SKM-1 treated with dmso at 0.1 percent for 144 hours (cell line): ENCODE measurements at regions not wholly inside any gene's neighbourhood (a gene's known extent, or its start where the extent isn't known, plus 50 kb on each side); places are given as distances from the start of the nearest gene placed in this dataset.
"Not testable (repeated sequence)": the region's sequence is repeated elsewhere in the genome, so short reads cannot be mapped to it uniquely, and the experiment has no call there.

Experiments used
- DNase-seq: peaks from one replicate; lab custom pipeline; 2025; ENCODE audit not compliant: unreplicated experiment; lab: John Stamatoyannopoulos, UW

DNA sequence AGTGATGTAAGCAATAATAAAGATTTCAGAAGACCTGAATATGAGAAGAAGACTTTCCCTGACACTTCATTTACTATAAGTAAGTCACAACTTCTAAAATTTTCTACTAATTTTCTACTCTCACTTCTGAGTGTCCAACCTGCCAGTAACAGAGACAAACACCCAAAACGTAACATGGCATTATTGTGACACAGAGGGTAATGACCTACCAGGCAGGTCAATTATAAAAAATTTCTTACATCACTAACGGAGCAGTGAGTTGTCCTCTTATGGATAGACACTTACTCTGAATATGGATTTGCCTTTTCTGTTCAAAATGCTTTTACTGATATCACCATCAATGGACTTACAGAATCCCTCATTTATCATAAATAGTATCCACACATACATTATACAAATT is 405.9 kb upstream of the MAGEB16 start:
- no peak for DNase-seq

DNA sequence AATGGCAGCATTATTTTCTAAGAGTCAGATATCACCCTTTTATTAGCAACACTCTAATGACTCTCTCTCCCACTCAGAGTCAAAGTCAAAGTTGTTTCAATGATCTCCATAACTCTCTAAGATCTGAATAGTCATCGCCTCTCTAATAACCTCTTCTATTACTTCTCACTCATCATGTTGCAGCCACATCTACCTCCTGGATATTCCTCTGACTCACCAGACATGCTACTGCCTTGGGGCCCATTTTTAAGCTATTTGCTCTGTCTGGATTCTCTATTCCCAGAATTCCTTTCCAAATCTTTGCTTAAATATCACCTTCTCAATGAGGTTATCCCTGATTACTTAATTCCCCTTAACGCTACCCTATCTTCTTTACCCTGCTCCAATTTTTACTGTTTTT is 391.8 kb upstream of the MAGEB16 start:
- no peak for DNase-seq

DNA sequence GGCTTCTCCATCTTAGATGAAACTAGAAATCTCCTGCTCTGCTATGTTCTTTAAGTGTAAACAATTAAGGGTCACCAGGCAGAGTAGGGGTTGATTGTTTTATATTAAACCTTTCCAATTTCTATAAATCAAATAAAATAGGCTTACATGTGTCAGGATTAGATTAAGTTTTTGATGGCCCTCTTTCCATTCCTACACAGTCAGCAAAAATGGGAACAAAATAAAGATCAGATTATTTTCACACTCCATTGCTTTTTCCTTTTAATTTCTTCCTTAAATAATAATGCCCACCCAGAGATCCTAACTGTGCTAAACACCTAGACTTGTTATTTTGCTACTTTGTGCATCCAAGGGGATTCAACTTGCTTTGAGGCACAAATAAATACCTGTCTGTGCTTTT is 381.4 kb upstream of the MAGEB16 start:
- DNase-seq = no peak

DNA sequence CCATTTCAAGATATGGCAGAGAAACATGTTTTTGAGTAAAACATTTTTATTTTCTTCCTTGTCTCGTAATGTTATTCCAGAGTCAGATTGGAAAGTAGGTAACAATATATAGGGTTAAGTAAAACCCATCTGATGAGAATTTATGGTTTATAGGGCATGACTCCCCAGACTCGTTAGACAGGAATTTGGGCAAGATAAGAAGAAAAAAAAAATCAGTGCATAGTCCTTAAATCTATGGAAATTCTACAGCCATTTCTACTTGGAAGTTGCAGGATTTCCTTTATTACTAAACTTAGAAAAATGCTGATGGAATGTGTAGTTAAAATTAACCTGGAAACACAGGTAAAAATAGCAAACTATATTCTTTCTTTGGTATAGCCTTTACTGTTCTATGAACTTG is 366.1 kb upstream of the MAGEB16 start:
- DNase-seq = no peak

DNA sequence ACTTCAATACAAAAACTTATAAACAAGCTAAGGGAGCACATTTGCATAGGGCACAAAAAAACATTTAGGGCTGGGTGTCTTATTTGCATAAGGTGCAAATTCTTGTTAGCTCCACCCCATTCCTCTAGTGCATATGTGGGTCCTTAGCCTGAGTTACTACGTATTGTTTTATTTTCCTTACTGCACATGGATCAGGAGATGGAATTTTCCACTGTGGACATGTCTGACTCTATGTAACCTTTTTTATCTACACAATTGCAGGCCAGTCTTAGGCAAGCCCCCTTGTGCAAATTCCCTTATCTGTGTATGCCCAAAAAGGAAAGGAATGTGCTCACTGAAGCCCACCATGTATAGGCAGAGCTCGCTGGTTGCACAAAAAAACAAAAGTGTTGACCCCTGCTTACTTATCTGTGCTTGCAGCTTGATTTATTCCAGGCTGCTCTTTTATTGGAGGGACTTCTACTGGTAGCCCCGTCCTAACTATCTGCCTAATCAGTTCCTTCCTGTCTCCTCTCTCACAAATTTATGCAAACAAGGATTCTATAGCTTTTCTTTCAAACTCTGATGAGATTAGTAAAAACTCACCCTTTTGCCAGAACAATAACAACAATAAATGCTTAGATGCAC is 359.0 kb upstream of the MAGEB16 start:
- DNase-seq = no peak

DNA sequence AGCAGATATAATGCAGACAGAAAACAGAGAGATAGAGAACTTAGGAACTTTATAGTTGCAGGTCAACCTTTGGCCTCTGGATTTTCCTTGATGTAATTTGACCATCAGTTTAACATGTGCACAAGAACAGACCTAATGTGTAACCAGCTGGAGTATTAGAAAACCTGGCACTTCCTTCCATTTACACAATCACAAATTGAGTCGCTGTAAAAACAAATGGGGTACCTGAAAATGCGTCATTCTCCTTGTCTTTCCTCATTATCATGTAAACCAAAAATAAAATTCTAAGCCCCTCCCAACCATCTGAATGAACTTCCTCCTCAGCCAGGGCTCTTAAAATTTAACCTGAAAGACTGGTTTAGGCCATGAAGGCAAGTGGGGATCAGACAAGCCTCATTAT is 358.4 kb upstream of the MAGEB16 start:
- no peak for DNase-seq

DNA sequence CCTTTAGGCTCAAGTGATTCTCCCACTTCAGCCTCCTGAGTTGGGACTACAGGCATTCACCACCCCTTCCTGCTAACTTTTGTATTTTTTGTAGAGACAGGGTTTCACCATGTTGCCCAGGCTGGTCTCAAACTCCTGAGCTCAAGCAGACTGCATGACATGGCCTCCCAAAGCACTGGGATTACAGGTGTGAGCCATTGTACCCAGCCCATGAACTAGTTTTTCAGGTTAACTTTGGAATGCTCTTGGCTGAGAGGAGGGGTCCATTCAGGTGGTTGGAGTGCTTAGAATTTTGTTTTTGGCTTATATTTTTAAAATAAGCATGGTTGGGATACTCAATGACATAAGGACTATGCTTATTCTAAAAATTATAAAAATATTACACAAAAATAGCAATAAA is 355.7 kb upstream of the MAGEB16 start:
- no peak for DNase-seq

DNA sequence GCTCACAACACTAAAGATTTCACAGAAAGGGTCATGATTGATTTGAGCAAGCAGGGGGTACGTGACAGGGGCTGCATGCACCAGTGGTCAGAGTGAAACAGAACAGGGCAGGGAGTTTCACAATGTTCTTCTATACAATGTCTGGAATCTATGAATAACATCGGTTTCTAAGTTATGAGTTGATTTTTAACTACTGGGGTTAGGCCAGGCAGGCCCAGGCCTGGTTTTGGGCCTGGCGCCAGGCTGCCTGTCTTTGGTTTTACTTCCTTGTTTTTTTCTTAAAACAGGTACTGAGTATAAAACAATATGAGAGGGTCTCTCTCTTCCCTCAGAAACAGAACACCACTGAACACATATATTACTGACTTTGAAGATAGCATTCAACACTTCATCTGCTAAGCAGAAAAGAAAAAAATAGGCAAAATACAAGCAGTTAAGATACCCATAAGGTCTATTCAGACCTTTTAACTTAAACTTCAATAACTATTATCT is 355.0 kb upstream of the MAGEB16 start:
- not testable (repeated sequence) for DNase-seq

DNA sequence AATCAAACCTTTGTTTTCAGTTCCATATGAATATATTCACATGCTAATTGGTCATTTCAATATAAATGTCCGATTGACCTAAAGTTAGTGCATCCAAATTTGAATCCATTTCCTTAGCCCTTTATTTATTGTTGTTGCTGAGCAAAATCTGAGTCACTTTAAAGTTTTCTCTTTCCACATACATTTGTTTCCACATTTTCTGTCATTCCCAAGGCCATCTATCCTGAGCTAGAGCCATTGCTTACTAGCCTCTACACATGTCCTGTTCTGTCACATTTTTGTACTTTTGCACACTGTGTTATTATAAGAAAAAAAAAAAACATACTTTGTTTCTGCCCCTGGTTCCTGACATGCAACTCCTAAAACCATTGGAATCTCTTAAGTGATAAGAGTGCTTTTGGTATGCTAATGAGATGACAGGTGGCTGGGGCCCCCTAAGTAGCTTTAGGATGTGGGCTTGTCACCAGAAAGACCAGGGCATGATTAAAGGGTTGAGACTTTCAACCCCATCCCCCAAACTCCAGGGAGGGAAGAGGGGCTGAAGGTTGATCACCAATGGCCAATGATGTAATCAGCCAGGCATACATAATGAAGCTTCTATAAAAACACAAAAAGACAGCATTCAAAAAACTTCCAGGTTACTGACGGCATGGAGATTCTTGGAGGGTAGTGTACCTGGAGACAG is 353.3 kb upstream of the MAGEB16 start:
- no peak for DNase-seq

DNA sequence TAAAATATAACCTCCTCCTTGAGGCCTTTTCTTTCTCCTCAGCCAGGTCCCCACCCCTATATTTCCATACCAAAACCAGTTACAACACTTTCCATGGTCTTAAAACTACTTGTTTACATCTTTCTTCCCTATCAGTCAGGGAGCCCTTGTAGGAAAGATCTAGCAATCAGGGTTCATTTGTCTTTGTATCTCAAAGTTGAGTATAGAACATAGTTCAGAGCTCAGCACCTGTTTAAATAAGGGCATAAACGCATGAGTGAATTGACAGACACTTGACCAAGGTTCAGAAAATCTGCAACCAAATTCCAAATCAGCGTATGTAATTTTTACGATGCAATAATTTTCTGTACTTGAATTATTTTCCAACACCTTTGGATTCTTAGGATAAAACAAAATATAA is 352.2 kb upstream of the MAGEB16 start:
- no peak for DNase-seq

DNA sequence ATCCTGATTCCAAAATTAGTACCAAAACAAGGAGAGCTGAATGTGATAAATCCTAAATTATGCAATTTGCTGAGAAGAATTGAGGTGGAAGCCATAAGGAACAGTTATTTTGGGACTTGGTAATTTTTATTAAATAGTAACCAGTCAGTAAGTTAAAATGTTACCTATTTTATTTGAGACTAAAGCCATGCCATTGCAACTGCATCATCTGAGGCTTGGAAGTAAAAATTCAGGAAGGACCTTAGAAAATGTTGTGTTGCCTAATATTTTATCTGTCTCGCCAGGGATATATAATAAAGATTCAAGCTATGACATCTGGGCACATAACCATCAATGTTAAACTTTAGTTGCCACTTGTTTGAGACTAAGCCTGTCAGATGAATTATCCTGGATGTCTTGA is 341.3 kb upstream of the MAGEB16 start:
- no peak for DNase-seq

DNA sequence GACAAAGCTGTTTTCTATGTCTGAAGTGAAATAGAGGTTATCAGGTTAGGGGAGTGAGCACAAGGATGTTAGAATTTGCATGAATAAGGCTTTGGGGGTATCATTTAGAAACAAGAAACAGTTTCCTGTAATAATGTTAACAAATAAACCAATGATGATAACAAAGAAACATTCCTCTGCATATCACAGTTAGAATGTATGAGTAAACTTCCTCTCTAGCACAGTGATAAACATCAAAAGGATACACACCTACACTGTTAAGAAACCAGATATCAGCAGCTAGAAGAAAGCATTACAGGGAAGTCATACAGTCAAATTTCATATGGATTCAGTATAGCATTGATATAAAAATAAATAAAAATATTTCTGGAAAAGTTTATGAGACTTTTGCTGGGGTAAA is 340.0 kb upstream of the MAGEB16 start:
- no peak for DNase-seq

DNA sequence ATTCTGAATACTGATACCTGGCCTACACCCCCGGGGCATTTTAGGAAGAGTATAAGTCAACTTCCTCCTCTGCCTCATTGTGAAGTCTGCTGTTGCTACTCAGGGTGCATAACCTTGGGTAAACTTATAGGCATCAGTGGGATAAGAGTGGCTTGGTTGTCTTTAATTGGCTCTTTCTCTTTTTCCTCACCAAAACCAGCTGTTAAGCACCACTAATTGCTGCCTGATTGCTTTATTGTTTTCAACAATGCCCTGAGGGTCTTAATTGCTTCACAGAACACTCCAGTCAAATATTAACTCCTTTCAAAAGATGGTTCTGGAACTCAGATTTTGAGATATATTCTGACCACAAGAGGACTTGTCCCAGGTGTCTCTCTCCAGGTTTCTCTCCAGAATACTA is 337.0 kb upstream of the MAGEB16 start:
- no peak for DNase-seq

DNA sequence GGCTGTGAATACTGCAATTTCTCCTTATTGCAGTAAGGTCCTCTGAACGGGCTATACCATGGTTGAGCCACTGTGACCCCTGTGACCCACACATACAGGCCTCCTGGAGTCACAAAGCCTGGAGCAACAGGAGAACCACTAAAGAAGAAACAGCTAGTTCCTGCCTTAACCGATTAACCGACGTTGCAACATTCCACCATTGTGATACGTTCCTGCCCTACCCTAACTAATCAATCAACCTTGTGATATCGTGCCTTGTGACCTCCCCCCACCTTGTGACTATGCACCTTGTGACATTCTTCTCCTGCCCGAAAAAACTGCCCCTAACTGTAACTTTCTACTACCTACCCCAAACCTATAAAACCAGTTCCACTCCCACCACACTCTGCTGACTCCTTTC is 301.5 kb upstream of the MAGEB16 start:
- DNase-seq = not testable (repeated sequence)

DNA sequence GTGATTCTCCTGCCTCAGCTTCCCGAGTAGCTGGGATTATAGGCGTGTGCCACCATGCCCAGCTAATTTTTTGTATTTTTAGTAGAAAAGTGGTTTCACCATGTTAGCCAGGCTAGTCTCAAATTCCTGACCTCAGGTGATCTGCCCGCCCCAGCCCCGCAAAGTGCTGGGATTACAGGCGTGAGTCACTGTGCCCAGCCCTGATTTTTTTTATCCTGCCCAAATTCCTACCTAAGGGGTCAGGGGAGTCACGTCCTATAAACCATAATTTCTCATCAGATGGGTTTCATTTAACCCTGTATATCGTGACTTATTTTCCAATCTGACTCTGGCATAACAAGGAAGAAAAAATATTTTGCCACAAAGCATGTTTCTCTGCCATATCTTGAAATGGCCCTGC is 300.7 kb upstream of the MAGEB16 start:
- DNase-seq = not testable (repeated sequence)

DNA sequence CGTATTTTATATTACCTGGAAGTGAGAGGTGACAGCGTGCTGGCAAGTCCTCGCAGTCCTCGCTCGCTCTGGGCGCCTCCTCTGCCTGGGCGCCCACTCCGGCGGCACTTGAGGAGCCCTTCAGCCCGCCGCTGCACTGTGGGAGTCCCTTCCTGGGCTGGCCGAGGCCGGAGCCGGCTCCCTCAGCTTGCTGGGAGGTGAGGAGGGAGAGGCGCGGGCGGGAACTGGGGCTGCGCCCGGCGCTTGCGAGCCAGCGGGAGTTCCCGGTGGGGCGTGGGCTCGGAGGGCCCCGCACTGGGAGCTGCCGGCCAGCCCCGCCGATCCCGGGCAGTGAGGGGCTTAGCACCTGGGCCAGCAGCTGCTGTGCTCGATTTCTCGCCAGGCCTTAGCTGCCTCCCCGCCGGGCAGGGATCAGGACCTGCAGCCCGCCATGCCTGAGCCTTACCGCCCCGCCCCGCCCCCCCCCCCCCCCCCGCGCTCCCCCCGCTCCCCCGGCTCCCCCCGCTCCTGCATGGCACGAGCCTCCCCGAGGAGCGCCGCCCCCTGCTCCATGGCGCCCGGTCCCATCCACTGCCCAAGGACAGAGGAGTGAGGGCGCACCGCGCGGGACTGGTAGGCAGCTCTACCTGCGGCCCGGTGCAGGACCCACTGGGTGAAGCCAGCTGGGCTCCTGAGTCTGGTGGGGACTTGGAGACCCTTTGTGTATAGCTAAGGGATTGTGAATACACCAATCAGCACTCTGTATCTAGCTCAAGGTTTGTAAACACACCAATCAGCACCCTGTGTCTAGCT is 298.9 kb upstream of the MAGEB16 start:
- DNase-seq = no peak

DNA sequence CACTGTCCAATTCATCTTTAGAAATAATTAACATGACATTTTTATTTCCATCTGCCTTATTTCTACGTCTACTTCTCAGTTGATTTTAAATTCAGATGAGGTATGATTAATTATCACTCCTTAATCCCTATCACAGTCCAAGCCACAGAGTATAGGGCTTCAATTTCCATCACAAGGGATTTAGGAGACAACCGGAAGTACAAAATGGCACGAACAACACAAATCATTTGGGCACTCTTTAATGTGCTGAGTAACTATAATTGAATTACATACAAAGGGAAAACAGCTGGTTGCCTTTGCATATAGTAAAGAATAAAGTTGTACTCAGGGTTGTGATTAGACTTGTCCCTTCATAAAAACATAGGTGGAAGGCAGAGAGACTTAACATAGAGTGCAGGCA is 290.4 kb upstream of the MAGEB16 start:
- no peak for DNase-seq

DNA sequence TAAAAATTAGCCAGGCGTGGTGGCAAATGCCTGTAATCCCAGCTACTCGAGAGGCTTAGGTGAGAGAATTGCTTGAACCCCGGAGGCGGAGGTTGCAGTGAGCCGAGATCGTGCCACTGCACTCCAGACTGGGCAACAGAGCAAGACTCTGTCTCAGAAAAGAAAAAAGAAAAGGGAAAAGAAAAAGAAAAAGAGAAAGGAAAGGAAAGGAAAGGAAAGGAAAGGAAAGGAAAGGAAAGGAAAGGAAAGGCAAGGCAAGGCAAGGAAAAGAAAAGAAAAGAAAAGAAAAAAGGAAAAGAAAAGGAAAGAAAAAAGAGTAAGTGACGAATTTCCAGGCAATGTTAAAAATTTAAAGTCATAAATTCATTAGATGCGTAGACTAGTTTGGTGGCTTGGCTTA is 250.1 kb upstream of the MAGEB16 start:
- not testable (repeated sequence) for DNase-seq

DNA sequence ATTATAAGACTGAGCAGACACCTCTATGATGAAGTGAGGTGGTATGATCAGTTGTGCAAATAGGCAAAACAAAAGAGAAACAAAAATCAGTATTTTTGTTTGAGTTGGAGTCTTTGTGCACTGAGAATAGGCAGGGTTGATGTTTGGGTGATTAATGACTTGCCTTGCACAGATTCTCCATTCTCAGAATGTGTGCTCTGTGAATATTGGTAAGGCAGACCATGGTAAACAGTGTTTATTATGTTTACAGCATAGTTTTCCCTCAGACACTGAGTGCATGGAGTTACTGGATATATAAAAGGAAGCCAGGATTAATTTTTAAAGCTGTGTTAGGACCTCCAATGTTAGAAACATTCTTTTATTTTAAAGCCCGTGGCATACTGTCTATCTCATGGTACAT is 240.2 kb upstream of the MAGEB16 start:
- no peak for DNase-seq

DNA sequence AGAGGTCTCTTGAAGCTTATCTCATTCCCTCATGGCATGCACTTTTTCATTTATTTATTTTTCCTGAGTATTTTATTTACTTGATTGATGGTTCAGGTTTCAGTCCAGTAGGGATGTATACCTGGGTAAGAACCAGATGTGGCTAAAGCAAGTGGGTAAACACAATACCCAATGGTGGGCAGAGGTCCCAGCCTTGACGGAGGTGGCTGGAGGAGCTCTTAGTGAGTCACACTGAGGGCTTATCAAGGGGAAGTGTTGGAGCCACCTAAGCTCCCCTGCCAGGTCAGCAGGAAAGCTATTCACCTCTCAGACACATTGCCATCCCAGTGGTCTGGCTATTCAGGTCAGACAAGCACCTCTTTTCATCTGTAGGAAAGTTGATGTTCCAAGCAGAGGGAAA is 236.2 kb upstream of the MAGEB16 start:
- no peak for DNase-seq

DNA sequence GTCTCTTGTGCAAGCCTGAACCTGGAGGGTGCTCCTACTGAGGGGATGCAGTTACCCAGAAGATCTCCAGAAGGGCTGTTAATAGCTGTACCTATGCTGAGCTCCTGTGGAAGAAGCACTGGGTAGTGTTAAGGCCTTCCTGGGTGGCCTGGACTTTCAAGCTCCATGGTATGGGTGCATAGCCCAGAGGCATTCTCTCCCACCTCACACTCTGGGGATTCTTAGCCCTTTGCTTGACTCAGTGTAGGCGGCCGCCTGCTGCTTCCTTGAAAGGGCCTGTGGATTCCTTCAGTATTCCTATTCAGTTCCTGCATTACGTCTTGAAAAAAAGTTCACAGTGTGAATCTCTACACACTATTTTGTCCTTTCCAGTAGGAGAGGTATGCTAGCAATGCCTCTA is 235.7 kb upstream of the MAGEB16 start:
- DNase-seq = no peak

DNA sequence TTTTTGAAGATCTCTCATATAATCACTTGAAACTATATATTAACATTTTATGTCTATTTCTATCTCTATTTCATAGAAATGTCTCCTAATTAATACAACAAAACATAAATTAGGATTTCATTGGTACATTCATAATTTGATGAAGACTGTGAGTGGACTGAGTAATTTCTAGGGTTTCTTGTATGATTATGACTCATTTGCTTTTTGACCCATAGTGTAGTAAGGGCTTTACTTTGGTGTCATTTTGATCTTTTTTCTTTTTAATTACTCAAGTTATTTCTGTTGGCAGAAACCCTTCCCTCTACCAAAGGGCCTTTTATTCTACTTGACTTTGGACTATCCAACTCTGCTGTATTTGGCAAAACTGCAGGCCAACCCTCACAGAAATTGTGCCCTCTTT is 207.9 kb upstream of the MAGEB16 start:
- DNase-seq = no peak
